Daoy (cell line): ENCODE measurements at regions not wholly inside any gene's neighbourhood (a gene's known extent, or its start where the extent isn't known, plus 50 kb on each side); places are given as distances from the start of the nearest gene placed in this dataset.
A peak's percentile ranks its signal among the peaks of the same experiment; 100 is the strongest.

Experiments used
- DNase-seq: peaks from one replicate; pipeline ENCODE4 v3.0.0-alpha.2; 2015; ENCODE audit warnings: low read depth

GRCh38 chr14:47872588-47872987 is 197.2 kb upstream of the MDGA2 start:
- DNase-seq = no peak

GRCh38 chr14:47863441-47863840 is 188.0 kb upstream of the MDGA2 start:
- DNase-seq = no peak

- no peak for DNase-seq
Observed at GRCh38 chr14:47857646-47858045, 182.2 kb upstream of the MDGA2 start.

- no peak for DNase-seq
Observed at GRCh38 chr14:47852278-47852677, 176.9 kb upstream of the MDGA2 start.

GRCh38 chr14:47846008-47846407 is 170.6 kb upstream of the MDGA2 start:
- DNase-seq = no peak

GRCh38 chr14:47843236-47843635 is 167.8 kb upstream of the MDGA2 start:
- DNase-seq = no peak

- DNase-seq = no peak
Observed at GRCh38 chr14:47833011-47833410, 157.6 kb upstream of the MDGA2 start.

GRCh38 chr14:47826809-47827208 is 151.4 kb upstream of the MDGA2 start:
- peak; percentile 11 for DNase-seq

GRCh38 chr14:47822326-47822725 is 146.9 kb upstream of the MDGA2 start:
- no peak for DNase-seq

- no peak for DNase-seq
Observed at GRCh38 chr14:47821135-47821534, 145.7 kb upstream of the MDGA2 start.

GRCh38 chr14:47790477-47790876 is 115.1 kb upstream of the MDGA2 start:
- peak; percentile 2 for DNase-seq

- no peak for DNase-seq
Observed at GRCh38 chr14:47785058-47785457, 109.7 kb upstream of the MDGA2 start.

- no peak for DNase-seq
Observed at GRCh38 chr14:47778631-47779030, 103.2 kb upstream of the MDGA2 start.

GRCh38 chr14:47772652-47773051 is 97.2 kb upstream of the MDGA2 start:
- DNase-seq = no peak

GRCh38 chr14:47763188-47763854 is 87.9 kb upstream of the MDGA2 start:
- no peak for DNase-seq

GRCh38 chr14:47746986-47747385 is 71.6 kb upstream of the MDGA2 start:
- DNase-seq = no peak

GRCh38 chr14:47744155-47744554 is 68.8 kb upstream of the MDGA2 start:
- DNase-seq = no peak

- no peak for DNase-seq
Observed at GRCh38 chr14:47739541-47739940, 64.1 kb upstream of the MDGA2 start.

GRCh38 chr14:47730296-47730695 is 54.9 kb upstream of the MDGA2 start:
- DNase-seq = no peak
